HEK293 (cell line): ENCODE measurements at regions not wholly inside any gene's neighbourhood (a gene's known extent, or its start where the extent isn't known, plus 50 kb on each side); places are given as distances from the start of the nearest gene placed in this dataset.
"Not testable (repeated sequence)": the region's sequence is repeated elsewhere in the genome, so short reads cannot be mapped to it uniquely, and the experiment has no call there.

Experiments used
- CTCF ChIA-PET: fragments of 350-600 bp; formaldehyde crosslinking; extraction: SDS; loops from one replicate; lab custom pipeline; 2021; ENCODE audit warnings: antibody characterized with exemption; lab: Yijun Ruan, JAX
- POLR2A ChIA-PET: fragments of 300-600 bp; formaldehyde crosslinking; extraction: SDS; loops from one replicate; lab custom pipeline; 2020; ENCODE audit warnings: antibody characterized with exemption, inconsistent platforms; lab: Yijun Ruan, JAX
- H3K27ac ChIP-seq: fragments of 200-500 bp; sonication (Bioruptor generic); 2 replicates; pipeline ENCODE4 v1.5.1; 2014; ENCODE audit warnings: low read depth, low read length, control low read depth, inconsistent platforms; ENCODE audit errors: extremely low read depth
- H3K36me3 ChIP-seq, 2 experiments: fragments of 200-500 bp in 1 of 2; sonication (Bioruptor generic) in 1 of 2; 1 replicate in 1 of 2; 2 replicates in 1 of 2; pipeline ENCODE4 v1.5.1; 2014 to 2017; ENCODE audit warnings: inconsistent platforms in 2 of 2, low read length in 2 of 2; ENCODE audit not compliant: control insufficient read depth in 2 of 2, insufficient read depth in 1 of 2
- H3K4me1 ChIP-seq: fragments of 200-500 bp; sonication (Bioruptor generic); 2 replicates; pipeline ENCODE4 v1.5.1; 2014; ENCODE audit warnings: mild to moderate bottlenecking, low read length, inconsistent platforms; ENCODE audit not compliant: control insufficient read depth, insufficient read depth
- H3K4me3 ChIP-seq: 2 replicates; pipeline ENCODE4 v1.5.1; 2011; ENCODE audit warnings: low read depth, mild to moderate bottlenecking, control low read depth, low read length, moderate library complexity
- H3K9me3 ChIP-seq: fragments of 200-500 bp; sonication (Bioruptor generic); 2 replicates; pipeline ENCODE4 v1.5.1; 2014; ENCODE audit warnings: low read depth, low read length, inconsistent platforms; ENCODE audit not compliant: control insufficient read depth, insufficient read depth
- KLF1 ChIP-seq: fragments of 450-650 bp; formaldehyde crosslinking; IDR thresholded peaks from 2 replicates; pipeline ENCODE4 v1.5.1; 2016; ENCODE audit warnings: missing biosample characterization, missing genetic modification characterization
- PRDM1 ChIP-seq: fragments of 450-650 bp; formaldehyde crosslinking; IDR thresholded peaks from 2 replicates; pipeline ENCODE4; 2016; ENCODE audit warnings: missing biosample characterization, missing genetic modification characterization
- SALL2 ChIP-seq: fragments of 450-650 bp; formaldehyde crosslinking; IDR thresholded peaks from 2 replicates; pipeline ENCODE4 v1.5.0; 2017; ENCODE audit warnings: missing biosample characterization, mild to moderate bottlenecking, missing genetic modification characterization, borderline replicate concordance
- SCRT1 ChIP-seq: fragments of 450-650 bp; formaldehyde crosslinking; IDR thresholded peaks from 2 replicates; pipeline ENCODE4 v1.5.1; 2016; ENCODE audit warnings: missing biosample characterization, missing genetic modification characterization, borderline replicate concordance
- SP7 ChIP-seq: fragments of 450-650 bp; formaldehyde crosslinking; IDR thresholded peaks from 2 replicates; pipeline ENCODE4 v1.5.1; 2016; ENCODE audit warnings: missing biosample characterization, missing genetic modification characterization
- TSHZ1 ChIP-seq: fragments of 450-650 bp; formaldehyde crosslinking; IDR thresholded peaks from 2 replicates; pipeline ENCODE4 v1.5.1; 2016; ENCODE audit warnings: missing biosample characterization, missing genetic modification characterization, borderline replicate concordance
- ZBTB20 ChIP-seq: fragments of 450-650 bp; formaldehyde crosslinking; IDR thresholded peaks from 2 replicates; pipeline ENCODE4 v1.5.1; 2016; ENCODE audit warnings: missing biosample characterization, missing genetic modification characterization
- ZFHX2 ChIP-seq: fragments of 450-650 bp; formaldehyde crosslinking; conservative IDR thresholded peaks from 2 replicates; pipeline ENCODE4 v1.5.1; 2016; ENCODE audit warnings: missing biosample characterization, missing genetic modification characterization
- ZFP37 ChIP-seq: fragments of 450-650 bp; formaldehyde crosslinking; IDR thresholded peaks from 2 replicates; pipeline ENCODE4 v1.5.1; 2016; ENCODE audit warnings: missing biosample characterization, missing genetic modification characterization
- ZNF114 ChIP-seq: fragments of 450-650 bp; formaldehyde crosslinking; IDR thresholded peaks from 2 replicates; pipeline ENCODE4 v1.5.0; 2017; ENCODE audit warnings: missing biosample characterization, missing genetic modification characterization
- ZNF133 ChIP-seq: fragments of 450-650 bp; formaldehyde crosslinking; IDR thresholded peaks from 2 replicates; pipeline ENCODE4 v1.5.1; 2016; ENCODE audit warnings: missing biosample characterization, missing genetic modification characterization
- ZNF16 ChIP-seq: fragments of 450-650 bp; formaldehyde crosslinking; IDR thresholded peaks from 2 replicates; pipeline ENCODE4 v1.5.1; 2016; ENCODE audit warnings: low read depth, missing biosample characterization, missing genetic modification characterization
- ZNF202 ChIP-seq: fragments of 450-650 bp; formaldehyde crosslinking; IDR thresholded peaks from 2 replicates; pipeline ENCODE4 v1.5.1; 2016; ENCODE audit warnings: missing biosample characterization, missing genetic modification characterization, borderline replicate concordance
- ZNF221 ChIP-seq: fragments of 450-650 bp; formaldehyde crosslinking; IDR thresholded peaks from 2 replicates; pipeline ENCODE4 v1.5.1; 2017; ENCODE audit warnings: missing biosample characterization, missing genetic modification characterization, borderline replicate concordance
- ZNF26 ChIP-seq: fragments of 450-650 bp; formaldehyde crosslinking; IDR thresholded peaks from 2 replicates; pipeline ENCODE4 v1.5.1; 2016; ENCODE audit warnings: missing biosample characterization, missing genetic modification characterization
- ZNF311 ChIP-seq: fragments of 450-650 bp; formaldehyde crosslinking; IDR thresholded peaks from 2 replicates; pipeline ENCODE4 v1.5.1; 2017; ENCODE audit warnings: missing biosample characterization, missing genetic modification characterization, borderline replicate concordance
- ZNF501 ChIP-seq: fragments of 450-650 bp; formaldehyde crosslinking; IDR thresholded peaks from 2 replicates; pipeline ENCODE4 v1.5.1; 2016; ENCODE audit warnings: missing biosample characterization, missing genetic modification characterization
- ZNF513 ChIP-seq: fragments of 450-650 bp; IDR thresholded peaks from 2 replicates; pipeline ENCODE4 v1.5.1; 2018; ENCODE audit warnings: missing biosample characterization, missing genetic modification characterization
- ZNF521 ChIP-seq: fragments of 450-650 bp; formaldehyde crosslinking; IDR thresholded peaks from 2 replicates; pipeline ENCODE4 v1.5.1; 2017; ENCODE audit warnings: missing biosample characterization, mild to moderate bottlenecking, missing genetic modification characterization
- ZNF830 ChIP-seq: fragments of 450-650 bp; IDR thresholded peaks from 2 replicates; pipeline ENCODE4 v1.5.0; 2018; ENCODE audit warnings: missing biosample characterization, missing genetic modification characterization, low read depth, mild to moderate bottlenecking, moderate library complexity

- Histone ChIP-seq H3K4me1 (no peaks in the 10 kb centered on the region), H3K9me3 (no peaks in the 10 kb centered on the region), H3K36me3 (no peaks in the 10 kb centered on the region), H3K4me3 (no peak overlapping the region), H3K27ac (no peak overlapping the region)
- ChIA-PET CTCF (no interaction called here), POLR2A (no interaction called here)
- TF ChIP-seq ZNF830 (no peak), ZNF501 (no peak), ZFP37 (tag by site-specific recombination) (no peak), ZNF16 (tag by site-specific recombination) (no peak)
Measured at GRCh38 chr1:70828177-70828576, 219.4 kb downstream of the PTGER3 start.

- H3K9me3 ChIP-seq, POLR2A ChIA-PET, H3K36me3 ChIP-seq, H3K4me3 ChIP-seq, CTCF ChIA-PET, H3K4me1 ChIP-seq, H3K27ac ChIP-seq: not testable (repeated sequence)
Measured at GRCh38 chr1:70834365-70834764, 213.3 kb downstream of the PTGER3 start.

- Histone ChIP-seq H3K4me1 (no peaks in the 10 kb centered on the region), H3K27ac (no peak overlapping the region), H3K9me3 (no peaks in the 10 kb centered on the region), H3K36me3 (no peaks in the 10 kb centered on the region), H3K4me3 (no peak overlapping the region)
- POLR2A ChIA-PET, result no interaction called here
- CTCF ChIA-PET, result no interaction called here
- no peak for TF ChIP-seq PRDM1 (tag by site-specific recombination)
- no peak for TF ChIP-seq ZNF513 (tag by site-specific recombination)
- no peak for TF ChIP-seq ZNF221 (tag by site-specific recombination)
- TF ChIP-seq ZNF311 (tag by site-specific recombination), result no peak
- TF ChIP-seq ZFHX2 (tag by site-specific recombination), result no peak
- TF ChIP-seq ZNF202, result no peak
- TF ChIP-seq SP7 (tag by site-specific recombination), result no peak
- no peak for TF ChIP-seq TSHZ1
- TF ChIP-seq KLF1 (tag by site-specific recombination), result no peak
- no peak for TF ChIP-seq ZNF114 (tag by site-specific recombination)
- TF ChIP-seq ZNF26, result no peak
- no peak for TF ChIP-seq SALL2
- TF ChIP-seq ZNF133, result no peak
- no peak for TF ChIP-seq ZNF521 (tag by site-specific recombination)
- TF ChIP-seq ZBTB20, result no peak
- no peak for TF ChIP-seq SCRT1
Measured at GRCh38 chr1:70836456-70836855, 211.2 kb downstream of the PTGER3 start.
